ENCODE measurements at regions not wholly inside any gene's neighbourhood (a gene's known extent, or its start where the extent isn't known, plus 50 kb on each side); places are given as distances from the start of the nearest gene placed in this dataset.

- TF ChIP-seq KLF13 (tag; IDR thresholded peaks at IDR 0.05; ENCODE audit: borderline replicate concordance, low read depth) = no peak
- no peak for TF ChIP-seq RBBP5 (IDR thresholded peaks at IDR 0.05; ENCODE audit: borderline replicate concordance, insufficient read depth, low read length, poor library complexity, severe bottlenecking)
Measured at GRCh38 chr4:121551881-121552280, 144.9 kb downstream of the ANXA5 start (continued).

- Histone ChIP-seq H3K4me2 (ENCODE audit: insufficient read depth, low read length) (no peak overlapping the region), H3K4me1 (replicated peaks in 1 of 2; ENCODE audit: control insufficient read depth in 2 of 2, insufficient read depth in 2 of 2, low read length in 2 of 2) (no peaks in the 10 kb centered on the region), H3K9me1 (ENCODE audit: control insufficient read depth, insufficient read depth, low read length) (no peaks in the 10 kb centered on the region), H3K27ac (ENCODE audit: extremely low read depth, low read depth, low read length) (no peak overlapping the region), H2AFZ (ENCODE audit: low read depth, low read length) (no peak overlapping the region), H3K79me2 (ENCODE audit: control insufficient read depth, insufficient read depth, low read length) (no peaks in the 10 kb centered on the region), H4K20me1 (replicated peaks; ENCODE audit: control insufficient read depth, insufficient read depth, low read length) (no peaks in the 10 kb centered on the region), H3K27me3 (ENCODE audit: control insufficient read depth in 2 of 2, insufficient read depth in 2 of 2, low read length in 2 of 2) (no peaks in the 10 kb centered on the region), H3K9ac (ENCODE audit: insufficient read depth in 1 of 2, low read depth in 2 of 2, low read length in 2 of 2) (no peak overlapping the region), H3K9me3 (replicated peaks; ENCODE audit: control insufficient read depth, insufficient read depth, low read depth, low read length) (no peaks in the 10 kb centered on the region), H3K36me3 (ENCODE audit: control insufficient read depth, insufficient read depth, low read length) (no peaks in the 10 kb centered on the region), H3K4me3 (no peak overlapping the region)
- CTCF ChIA-PET (ENCODE audit: low intra/inter-chr PET ratio) = no interaction called here
- BruUV-seq (replicated peaks) = no TSS peak
- POLR2A ChIA-PET = no interaction called here
- intact Hi-C loops (cut with micrococcal nuclease) = no loop called here
- WGBS (ENCODE audit: insufficient coverage, low coverage, missing lambda C conversion rate) = 0% methylated on average over 1 of the region's 1 CpG
- in situ Hi-C loops (cut with MboI) = no loop called here
- FAIRE-seq (no peak), ATAC-seq (no peak), DNase-seq (ENCODE audit: extremely low read depth in 1 of 4, low spot score in 3 of 4) (no peak)
- TF ChIP-seq ZNF57 (CRISPR knock-in tag; IDR thresholded peaks at IDR 0.05) (no peak), NELFE (IDR thresholded peaks at IDR 0.05; ENCODE audit: insufficient read depth, insufficient read length) (no peak), CUX1 (CRISPR knock-in tag; IDR thresholded peaks at IDR 0.05) (no peak), HBP1 (CRISPR knock-in tag; IDR thresholded peaks at IDR 0.05) (no peak), MXI1 (IDR thresholded peaks at IDR 0.05; ENCODE audit: low read depth, low read length) (no peak), STAT5A (IDR thresholded peaks at IDR 0.05; ENCODE audit: borderline replicate concordance, low read length) (no peak), SRSF1 (IDR thresholded peaks at IDR 0.05; ENCODE audit: low read depth, low read length) (no peak), ZC3H4 (CRISPR knock-in tag; IDR thresholded peaks at IDR 0.05; ENCODE audit: borderline replicate concordance) (no peak), KLF6 (CRISPR knock-in tag; IDR thresholded peaks at IDR 0.05; ENCODE audit: borderline replicate concordance) (no peak)
Measured at GRCh38 chr4:121551271-121551670, 145.5 kb downstream of the ANXA5 start.

Measured in K562 (cell line).